NOMO-1 treated with dmso at 0.1 percent for 144 hours (cell line): ENCODE measurements at regions not wholly inside any gene's neighbourhood (a gene's known extent, or its start where the extent isn't known, plus 50 kb on each side); places are given as distances from the start of the nearest gene placed in this dataset.
A peak's percentile ranks its signal among the peaks of the same experiment; 100 is the strongest.
"Not testable (repeated sequence)": the region's sequence is repeated elsewhere in the genome, so short reads cannot be mapped to it uniquely, and the experiment has no call there.

Experiments
- DNase-seq: peaks from one replicate; lab custom pipeline; 2025; ENCODE audit not compliant: unreplicated experiment; lab: John Stamatoyannopoulos, UW

DNA sequence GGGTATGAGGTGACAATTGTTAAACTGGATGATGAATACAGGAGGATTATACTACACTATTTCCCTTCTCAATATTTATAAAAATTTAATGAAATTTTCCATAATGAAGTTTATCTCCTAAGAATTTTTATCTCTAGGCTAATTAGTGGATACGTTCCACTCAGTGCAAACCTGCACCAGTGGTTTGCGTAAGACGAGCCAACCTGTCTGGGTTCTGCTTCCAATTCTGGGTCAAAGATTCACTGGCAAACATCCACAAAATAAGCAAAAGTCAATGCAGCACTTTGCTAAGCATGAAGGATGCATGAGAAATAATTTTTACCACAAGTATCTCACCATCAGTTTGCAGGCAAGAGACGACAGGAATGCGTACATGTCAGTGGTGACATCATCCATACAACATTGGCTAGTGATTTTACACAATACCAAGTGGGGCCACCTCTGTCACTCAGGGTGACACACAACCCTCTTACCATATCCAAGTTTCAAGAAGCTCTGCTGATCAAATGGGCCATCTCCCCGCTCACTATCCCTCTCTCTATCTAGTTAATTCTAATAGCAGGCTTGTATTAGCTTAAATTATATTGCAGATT is 51.7 kb downstream of the FAM50B start:
- no peak for DNase-seq

DNA sequence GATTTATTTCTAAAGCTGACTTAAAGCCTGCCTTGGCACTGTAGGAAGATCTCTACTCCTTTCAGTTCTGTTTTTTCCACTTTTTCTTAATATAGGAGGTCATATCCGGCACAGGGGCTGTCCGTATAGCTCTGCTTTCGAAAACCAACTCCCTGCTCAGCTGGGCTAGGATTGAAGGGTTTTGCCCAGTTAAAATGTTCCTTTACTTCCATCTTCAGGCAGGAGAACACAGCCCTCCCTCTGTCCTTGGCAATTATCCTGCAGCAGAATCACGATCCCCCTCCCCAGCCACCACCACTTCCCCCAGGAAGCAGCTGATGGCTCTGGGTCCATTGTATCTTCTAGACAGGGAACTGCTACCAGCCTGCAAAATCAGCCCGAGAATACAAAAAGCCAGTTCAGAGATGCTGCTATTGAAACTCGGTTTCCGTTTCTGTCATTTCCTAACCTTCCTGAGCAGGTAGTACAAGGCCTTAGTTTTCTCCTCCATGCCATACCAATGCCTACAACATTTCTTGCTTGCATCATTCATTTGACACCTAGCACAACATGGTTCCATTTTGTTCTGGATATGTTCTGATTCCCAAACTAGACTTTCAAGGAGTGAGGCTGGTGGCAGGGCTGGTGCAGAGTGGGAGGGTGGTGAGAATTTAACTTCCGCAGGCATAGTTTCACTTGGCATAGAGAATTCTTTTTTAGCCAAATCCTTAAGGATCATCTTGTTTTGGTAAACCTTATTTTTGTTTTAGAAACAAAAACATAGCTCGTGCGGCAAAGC is 53.9 kb downstream of the FAM50B start:
- DNase-seq = peak; percentile 2

DNA sequence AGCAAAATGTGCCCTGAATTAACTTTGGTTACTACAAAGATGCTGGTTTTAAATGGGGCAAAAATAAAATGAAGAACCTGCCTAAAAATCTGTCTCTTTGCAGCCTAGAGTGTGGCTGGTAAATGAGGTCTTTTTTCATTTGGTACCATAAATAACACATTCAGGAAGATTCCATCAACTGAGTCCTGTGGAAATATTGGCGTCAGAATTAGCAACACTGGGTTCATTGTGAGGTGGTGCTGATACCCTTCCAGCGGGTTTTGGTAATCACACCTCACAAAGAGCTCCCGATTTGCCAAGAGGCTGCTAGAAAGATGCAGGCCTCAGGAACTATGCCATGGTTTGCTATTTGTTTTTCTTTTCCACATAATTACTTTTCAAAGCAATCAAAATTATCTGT is 55.3 kb downstream of the FAM50B start:
- no peak for DNase-seq

DNA sequence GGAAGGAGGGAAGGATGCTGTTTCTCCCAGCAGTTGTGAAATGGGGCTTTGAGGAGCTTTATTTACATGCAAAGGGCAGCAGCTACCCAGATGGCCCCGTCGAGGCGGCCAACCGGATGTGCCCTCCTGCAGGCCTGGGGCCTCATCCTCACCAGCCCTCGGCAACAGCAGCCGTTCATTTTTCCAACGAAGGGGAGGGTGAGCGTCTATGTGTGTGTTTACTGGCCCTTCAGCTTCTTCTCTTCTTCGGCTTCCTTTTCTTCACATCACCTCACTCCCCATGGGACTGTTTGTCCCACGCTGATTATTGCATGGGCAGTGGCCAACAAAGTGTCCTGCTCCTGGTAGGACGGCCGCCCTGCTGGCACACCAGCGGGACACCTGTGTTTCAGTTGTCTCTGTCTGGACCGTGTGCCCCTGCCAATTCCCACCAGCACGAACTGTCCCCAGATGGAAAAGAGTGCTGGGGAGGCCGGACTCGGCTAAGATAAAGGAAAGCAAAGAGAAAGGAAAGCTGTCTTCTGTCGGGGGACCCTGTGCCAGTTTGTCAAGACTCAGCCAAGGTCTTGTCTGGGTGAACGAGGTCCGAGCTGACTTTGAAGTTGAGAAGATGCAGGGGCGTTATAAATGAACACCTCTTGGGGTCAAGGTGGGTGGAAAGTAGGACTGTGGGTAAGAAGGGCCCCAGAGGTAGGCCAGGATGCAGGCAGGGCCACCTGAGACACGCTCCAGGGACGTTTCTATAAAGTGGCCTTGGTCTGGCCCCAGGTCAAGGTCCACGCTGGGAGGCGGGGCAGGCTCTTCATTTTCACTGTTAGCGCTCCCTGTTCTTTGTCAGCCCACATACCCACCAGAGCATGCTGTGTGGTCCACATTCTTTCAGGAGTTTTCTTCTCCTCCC is 57.0 kb downstream of the FAM50B start:
- no peak for DNase-seq

DNA sequence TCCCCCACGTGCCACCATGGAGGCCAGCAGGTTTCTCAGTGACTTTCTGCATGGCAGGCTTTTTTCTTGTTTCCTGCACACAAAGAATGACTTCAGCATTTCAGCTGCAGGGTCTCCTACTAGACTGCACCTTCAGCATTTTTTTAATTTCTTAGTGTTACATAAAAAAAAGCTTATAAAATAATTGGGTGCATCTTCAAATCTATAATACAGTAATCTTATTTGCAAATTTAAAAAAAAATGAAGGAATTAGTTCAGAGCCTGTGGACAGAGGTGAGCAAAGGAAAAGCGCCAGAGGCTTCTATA is 57.6 kb downstream of the FAM50B start:
- no peak for DNase-seq

DNA sequence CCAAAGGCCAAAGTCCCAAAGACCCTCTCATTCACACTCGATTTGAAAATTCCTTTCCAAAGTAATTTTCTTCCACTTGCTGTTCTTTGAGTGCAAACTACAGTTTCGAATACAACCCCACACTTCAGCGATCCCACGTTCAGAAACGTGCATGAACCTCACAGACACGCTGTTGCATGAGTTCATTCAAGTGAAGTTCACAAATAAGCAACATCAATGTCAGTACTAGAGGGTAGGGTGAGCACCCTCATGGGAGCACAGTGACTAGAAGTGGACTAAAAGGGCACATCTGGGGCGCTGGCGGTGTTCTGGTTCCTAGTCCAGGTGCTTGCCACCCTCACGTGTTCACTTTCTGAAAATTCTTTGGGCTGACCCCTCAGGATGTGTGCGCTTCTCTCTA is 59.0 kb downstream of the FAM50B start:
- no peak for DNase-seq

- DNase-seq = no peak
These were observed 59.8 kb downstream of the FAM50B start for GRCh38 chr6:3908961-3909360.

GRCh38 chr6:3910106-3910663 is 61.0 kb downstream of the FAM50B start:
- DNase-seq = no peak

DNA sequence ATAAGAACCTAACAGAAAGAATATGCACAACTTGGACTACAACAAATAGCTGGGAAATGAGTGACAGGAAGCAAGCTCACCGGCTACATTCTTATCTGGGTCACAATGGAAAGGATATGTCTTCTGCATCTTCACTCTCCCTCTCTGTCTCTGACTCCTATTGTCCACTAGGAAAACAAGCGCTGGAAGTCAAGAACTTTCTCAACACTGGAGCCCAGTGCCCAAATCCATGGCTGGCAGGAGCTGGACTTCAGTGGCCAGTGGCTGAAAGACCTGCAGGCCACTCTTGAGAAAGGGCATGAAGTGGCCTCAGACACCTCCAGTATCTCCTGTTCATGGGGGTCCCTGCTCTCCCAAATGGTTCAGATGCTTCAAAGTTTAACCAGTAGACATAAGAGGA is 62.0 kb downstream of the FAM50B start:
- no peak for DNase-seq

DNA sequence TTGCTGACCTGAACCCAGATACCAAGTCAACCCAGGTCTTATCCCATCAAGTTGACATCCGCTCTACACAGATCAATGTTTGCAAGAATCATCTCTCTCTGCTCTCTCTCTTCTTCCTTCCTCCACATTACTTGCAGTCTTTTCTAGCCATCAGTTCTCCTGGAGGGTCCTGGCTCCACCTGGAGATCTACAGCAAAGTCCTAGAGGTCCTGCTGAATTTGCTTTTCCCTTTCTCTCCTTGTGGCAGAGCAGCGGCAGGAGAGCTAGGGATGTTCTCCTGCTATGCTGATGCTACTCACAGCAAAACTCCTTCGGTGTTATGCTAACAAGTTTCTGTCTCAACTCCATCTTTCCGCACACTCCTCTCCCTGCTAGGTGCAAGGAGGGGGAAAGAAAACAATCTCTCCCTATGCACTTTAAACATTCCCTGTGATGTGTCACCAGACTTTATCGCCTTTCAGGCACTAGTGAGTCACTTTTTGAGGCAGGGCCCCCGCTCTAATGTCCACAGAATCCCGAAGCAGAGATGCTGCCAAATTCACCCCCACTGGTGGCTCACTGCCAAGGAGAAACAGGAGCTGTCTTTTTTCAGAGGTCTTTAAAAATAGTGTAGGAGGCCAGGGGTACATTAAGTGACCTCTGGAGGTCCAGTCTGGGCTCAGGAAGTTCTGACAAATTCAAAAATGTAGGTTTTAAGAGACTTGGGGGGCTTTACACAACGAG is 62.6 kb downstream of the FAM50B start:
- DNase-seq = no peak

DNA sequence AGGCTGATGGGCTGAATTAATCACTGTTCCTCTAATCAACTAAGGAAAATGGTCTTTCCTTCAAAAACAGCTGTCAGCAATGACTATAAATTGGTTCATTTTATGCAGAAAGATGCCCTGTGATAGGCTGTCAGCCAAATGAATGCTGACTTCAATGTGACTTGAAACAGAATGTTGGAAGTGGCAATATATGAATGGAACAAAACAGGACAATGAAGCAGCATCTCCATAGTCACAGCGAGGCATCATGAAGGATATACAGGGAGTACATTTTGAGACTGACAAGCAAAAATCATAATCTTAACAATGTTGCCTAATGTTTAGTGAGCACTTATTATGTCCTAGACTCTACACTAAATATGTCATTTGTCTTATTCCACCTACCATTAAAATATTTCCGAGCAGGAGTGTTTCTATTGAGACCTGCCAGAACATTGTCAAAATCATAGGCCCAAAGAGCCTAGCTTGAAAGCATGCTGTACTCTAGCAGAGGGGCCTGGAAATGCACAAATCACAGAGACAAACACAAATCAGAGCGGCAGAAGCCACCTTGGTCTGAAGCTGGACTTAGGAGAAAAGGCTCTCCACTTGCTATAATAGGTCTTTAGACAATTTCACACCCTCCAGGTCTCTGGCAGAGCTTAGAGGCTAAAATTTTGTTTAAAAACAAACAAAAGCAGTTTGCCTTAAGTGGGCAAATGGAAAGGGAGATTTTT is 63.3 kb downstream of the FAM50B start:
- DNase-seq = no peak

- DNase-seq = no peak
These were observed 64.1 kb downstream of the FAM50B start for GRCh38 chr6:3913077-3913957.

GRCh38 chr6:3913958-3914337 is 64.8 kb downstream of the FAM50B start:
- DNase-seq = no peak

DNA sequence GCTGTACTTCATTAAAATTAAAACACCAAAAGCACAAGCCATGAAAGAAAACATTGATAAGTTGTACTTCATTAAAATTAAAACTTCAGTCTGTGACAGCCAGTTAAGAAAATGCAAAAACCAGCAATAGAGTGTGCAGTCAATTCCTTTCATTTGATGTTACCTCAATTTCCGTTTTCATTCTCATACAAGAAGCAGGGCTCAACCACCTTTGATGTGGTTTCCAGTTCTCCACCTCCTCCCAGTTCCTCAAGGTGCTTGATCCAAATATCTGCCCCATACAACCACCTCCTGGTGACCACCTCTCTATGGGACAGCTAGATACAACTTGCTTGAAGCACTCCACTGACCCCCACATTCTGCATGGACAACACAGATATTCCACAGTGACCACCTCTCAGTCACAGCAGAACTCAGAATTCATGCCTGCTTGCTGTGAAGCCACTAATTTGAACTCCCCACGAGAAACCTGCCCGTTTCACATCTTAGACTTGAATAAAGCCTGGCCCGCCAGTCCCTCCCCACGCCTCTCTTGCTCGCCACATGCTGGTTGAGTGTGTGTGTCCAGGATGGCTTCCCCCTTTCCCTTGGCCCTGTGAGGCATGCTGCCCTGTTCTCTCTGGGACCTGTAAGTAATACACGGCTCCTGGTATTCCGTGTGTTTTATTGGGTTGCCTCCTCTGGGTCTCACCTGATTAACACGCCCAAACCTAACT is 66.1 kb downstream of the FAM50B start:
- no peak for DNase-seq

GRCh38 chr6:3916211-3916610 is 67.0 kb downstream of the FAM50B start:
- no peak for DNase-seq

GRCh38 chr6:3916749-3917148 is 67.6 kb downstream of the FAM50B start:
- DNase-seq = not testable (repeated sequence)

DNA sequence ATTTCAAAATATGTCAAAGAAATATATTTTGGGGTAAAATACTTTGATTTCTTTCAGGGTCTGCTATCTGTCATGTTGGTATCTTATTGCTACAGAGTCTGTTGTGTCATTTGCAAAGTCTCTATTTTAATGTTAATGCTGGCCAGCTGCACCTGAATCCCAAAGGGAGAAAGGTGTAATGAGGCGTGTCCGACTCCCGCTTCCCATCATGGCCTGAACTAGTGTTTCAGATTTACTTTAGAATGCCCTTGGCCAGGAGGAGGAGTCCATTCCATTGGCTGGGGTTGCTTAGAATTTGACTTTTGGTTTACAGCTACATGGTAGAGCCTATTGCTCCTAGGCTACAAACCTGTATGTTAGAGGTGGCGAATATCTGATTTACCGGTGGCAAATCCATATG is 69.3 kb downstream of the FAM50B start:
- DNase-seq = no peak

- no peak for DNase-seq
These were observed 70.0 kb downstream of the FAM50B start for GRCh38 chr6:3919130-3919628.

- DNase-seq = no peak
These were observed 70.7 kb downstream of the FAM50B start for GRCh38 chr6:3919849-3920248.
